GM19438 (cell line): ENCODE measurements at regions not wholly inside any gene's neighbourhood (a gene's known extent, or its start where the extent isn't known, plus 50 kb on each side); places are given as distances from the start of the nearest gene placed in this dataset.

ENCODE experiments used
- ATAC-seq: cut with Tn5 transposase; IDR thresholded peaks from one replicate; pipeline ENCODE4 v1.9.1; 2021; ENCODE audit warnings: low read depth; ENCODE audit not compliant: unreplicated experiment

GRCh38 chr15:85847031-85847430, 52.3 kb upstream of the KLHL25 start:
- ATAC-seq: no peak

- no peak for ATAC-seq
Observed at GRCh38 chr15:85849946-85850345, 55.2 kb upstream of the KLHL25 start.

- no peak for ATAC-seq
Observed at GRCh38 chr15:85852969-85853368, 58.2 kb upstream of the KLHL25 start.

- ATAC-seq: peak; percentile 64
Observed at GRCh38 chr15:85854345-85855097, 59.8 kb upstream of the KLHL25 start.

- ATAC-seq: peak; percentile 89
Observed at GRCh38 chr15:85858586-85859375, 64.1 kb upstream of the KLHL25 start.

- ATAC-seq: no peak
Observed at GRCh38 chr15:85859671-85860070, 64.9 kb upstream of the KLHL25 start.

GRCh38 chr15:85860394-85861161, 65.9 kb upstream of the KLHL25 start:
- no peak for ATAC-seq

- ATAC-seq: no peak
Observed at GRCh38 chr15:85865070-85865684, 70.5 kb upstream of the KLHL25 start.

GRCh38 chr15:85867250-85867649, 72.5 kb upstream of the KLHL25 start:
- ATAC-seq: no peak

GRCh38 chr15:85869124-85869523, 74.4 kb upstream of the KLHL25 start:
- no peak for ATAC-seq

GRCh38 chr15:85870216-85871014, 75.7 kb upstream of the KLHL25 start:
- no peak for ATAC-seq

GRCh38 chr15:85871545-85871944, 76.8 kb upstream of the KLHL25 start:
- no peak for ATAC-seq

- ATAC-seq: no peak
Observed at GRCh38 chr15:85872125-85872524, 77.4 kb upstream of the KLHL25 start.

- ATAC-seq: no peak
Observed at GRCh38 chr15:85874236-85874635, 79.5 kb upstream of the KLHL25 start.

GRCh38 chr15:85875756-85876155, 81.0 kb upstream of the KLHL25 start:
- ATAC-seq: no peak

GRCh38 chr15:85878828-85879225, 84.1 kb upstream of the KLHL25 start:
- no peak for ATAC-seq

GRCh38 chr15:85879334-85880163, 84.8 kb upstream of the KLHL25 start:
- no peak for ATAC-seq

GRCh38 chr15:85880501-85881190, 85.9 kb upstream of the KLHL25 start:
- ATAC-seq: no peak
